Smooth muscle cell (in vitro differentiated cells): ENCODE measurements at regions not wholly inside any gene's neighbourhood (a gene's known extent, or its start where the extent isn't known, plus 50 kb on each side); places are given as distances from the start of the nearest gene placed in this dataset.
A peak's percentile ranks its signal among the peaks of the same experiment; 100 is the strongest.
"Not testable (repeated sequence)": the region's sequence is repeated elsewhere in the genome, so short reads cannot be mapped to it uniquely, and the experiment has no call there.

Experiments
- DNase-seq: peaks from one replicate; lab custom pipeline; 2025; ENCODE audit not compliant: unreplicated experiment; lab: John Stamatoyannopoulos, UW
- H2AFZ ChIP-seq: fragments of 200-600 bp; sonication (generic); 2 replicates; pipeline ENCODE4 v1.6.0; 2016; ENCODE audit warnings: antibody characterized with exemption, low read depth, mild to moderate bottlenecking
- H3F3A ChIP-seq: fragments of 200-600 bp; sonication (generic); 2 replicates; pipeline ENCODE4 v1.6.0; 2017; ENCODE audit warnings: antibody characterized with exemption, low read depth
- H3K27ac ChIP-seq: fragments of 200-600 bp; sonication (generic); 2 replicates; pipeline ENCODE4 v1.5.1; 2016; ENCODE audit warnings: low read depth, mild to moderate bottlenecking
- H3K27me3 ChIP-seq: fragments of 200-600 bp; sonication (generic); 2 replicates; pipeline ENCODE4 v1.6.1; 2016; ENCODE audit warnings: low read depth, mild to moderate bottlenecking
- H3K36me3 ChIP-seq: fragments of 200-600 bp; sonication (generic); 2 replicates; pipeline ENCODE4 v1.5.1; 2016; ENCODE audit warnings: low read depth
- H3K4me1 ChIP-seq: fragments of 200-600 bp; sonication (generic); 2 replicates; pipeline ENCODE4 v1.5.1; 2016; ENCODE audit warnings: low read depth
- H3K4me2 ChIP-seq: fragments of 200-600 bp; sonication (generic); 2 replicates; pipeline ENCODE4 v1.6.0; 2016; ENCODE audit warnings: mild to moderate bottlenecking
- H3K4me3 ChIP-seq: fragments of 200-600 bp; sonication (generic); 2 replicates; pipeline ENCODE4 v1.5.1; 2016; ENCODE audit warnings: mild to moderate bottlenecking
- H3K79me2 ChIP-seq: fragments of 200-600 bp; sonication (generic); 2 replicates; pipeline ENCODE4 v1.6.0; 2016; ENCODE audit warnings: low read depth, mild to moderate bottlenecking
- H3K9ac ChIP-seq: fragments of 200-600 bp; sonication (generic); 2 replicates; pipeline ENCODE4 v1.6.0; 2016; ENCODE audit warnings: low read depth
- H3K9me3 ChIP-seq: fragments of 200-600 bp; sonication (generic); replicated peaks from 2 replicates; pipeline ENCODE4 v1.5.1; 2016; ENCODE audit warnings: low read depth
- H4K20me1 ChIP-seq: fragments of 200-600 bp; sonication (generic); 2 replicates; pipeline ENCODE4 v1.6.0; 2016; ENCODE audit warnings: low read depth
- CTCF ChIP-seq: fragments of 200-600 bp; sonication (generic); IDR thresholded peaks from 2 replicates; pipeline ENCODE4 v1.5.1; 2017; ENCODE audit warnings: borderline replicate concordance, mild to moderate bottlenecking, antibody characterized with exemption; ENCODE audit not compliant: insufficient read depth, poor library complexity, severe bottlenecking
- WGBS: methylation state at CpG from one replicate; pipeline ENCODE4 v1.1.7; 2016; ENCODE audit warnings: low lambda C conversion rate; 5-methylcytosine and 5-hydroxymethylcytosine counted together

DNA sequence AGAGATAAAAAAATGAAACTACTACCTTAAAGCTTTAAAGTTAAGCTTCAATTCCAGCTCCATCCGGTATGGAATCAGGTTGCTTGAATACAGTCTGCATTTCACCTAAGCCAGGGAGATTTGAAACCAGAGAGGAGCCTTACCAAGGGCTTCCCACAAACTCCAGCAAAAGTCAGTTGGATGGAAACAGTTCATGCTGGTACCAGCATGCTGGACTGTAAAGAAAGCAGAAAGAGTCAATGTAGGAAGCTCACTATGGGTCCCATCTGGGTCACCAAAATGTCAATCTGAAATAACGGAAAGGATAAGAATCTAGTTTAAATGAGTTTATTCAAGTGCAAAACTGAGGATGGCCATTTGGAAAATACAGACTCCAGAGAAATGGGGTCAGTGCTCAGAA is 65.3 kb downstream of the CDO1 start:
- WGBS: 60% methylated on average over 2 of the region's 2 CpGs

GRCh38 chr5:115749016-115749415 is 67.4 kb downstream of the CDO1 start:
- Histone ChIP-seq H3K4me1 (peaks cover 4% of the 10 kb centered on the region), H3K27ac (no peak overlapping the region), H2AFZ (no peak overlapping the region), H3K27me3 (no peaks in the 10 kb centered on the region), H3K79me2 (no peaks in the 10 kb centered on the region), H3K9ac (no peak overlapping the region), H4K20me1 (no peaks in the 10 kb centered on the region), H3K4me2 (no peak overlapping the region), H3F3A (no peaks in the 10 kb centered on the region), H3K9me3 (no peaks in the 10 kb centered on the region), H3K4me3 (no peak overlapping the region), H3K36me3 (no peaks in the 10 kb centered on the region)
- DNase-seq: no peak
- 81% methylated on average over 1 of the region's 1 CpG for WGBS
- no peak for TF ChIP-seq CTCF

More for the DNA sequence above, 65.3 kb downstream of the CDO1 start:
- Histone ChIP-seq H3K9ac (no peak overlapping the region), H3K27ac (no peak overlapping the region), H4K20me1 (no peaks in the 10 kb centered on the region), H3K4me2 (peak overlapping the region; percentile 15), H3K27me3 (no peaks in the 10 kb centered on the region), H3F3A (no peaks in the 10 kb centered on the region), H3K79me2 (no peaks in the 10 kb centered on the region), H3K4me1 (peaks cover 4% of the 10 kb centered on the region), H2AFZ (no peak overlapping the region), H3K4me3 (no peak overlapping the region), H3K9me3 (no peaks in the 10 kb centered on the region), H3K36me3 (no peaks in the 10 kb centered on the region)
- no peak for DNase-seq
- no peak for TF ChIP-seq CTCF

- not testable (repeated sequence) for H3F3A ChIP-seq, H3K27me3 ChIP-seq, H4K20me1 ChIP-seq, H3K4me1 ChIP-seq, H3K36me3 ChIP-seq, H3K27ac ChIP-seq, H3K79me2 ChIP-seq, H2AFZ ChIP-seq, H3K4me3 ChIP-seq, H3K9me3 ChIP-seq, H3K9ac ChIP-seq, H3K4me2 ChIP-seq, DNase-seq
- 80% methylated on average over 6 of the region's 6 CpGs for WGBS
These were observed 77.2 kb downstream of the CDO1 start for GRCh38 chr5:115739245-115739644.

GRCh38 chr5:115738830-115739229 is 77.6 kb downstream of the CDO1 start:
- no peak overlapping the region for H3K4me2 ChIP-seq
- H3K79me2 ChIP-seq: no peaks in the 10 kb centered on the region
- no peaks in the 10 kb centered on the region for H3K36me3 ChIP-seq
- H3K27me3 ChIP-seq: no peaks in the 10 kb centered on the region
- peaks cover 3% of the 10 kb centered on the region for H3K9me3 ChIP-seq
- no peak overlapping the region for H3K27ac ChIP-seq
- H3K4me3 ChIP-seq: no peak overlapping the region
- no peak for DNase-seq
- no peaks in the 10 kb centered on the region for H3K4me1 ChIP-seq
- 96% methylated on average over 1 of the region's 1 CpG for WGBS
- no peak overlapping the region for H2AFZ ChIP-seq
- H3K9ac ChIP-seq: no peak overlapping the region
- no peaks in the 10 kb centered on the region for H3F3A ChIP-seq
- H4K20me1 ChIP-seq: no peaks in the 10 kb centered on the region
- no peak for TF ChIP-seq CTCF
